Limb (tissue), 2 donors: ENCODE measurements at regions not wholly inside any gene's neighbourhood (a gene's known extent, or its start where the extent isn't known, plus 50 kb on each side); places are given as distances from the start of the nearest gene placed in this dataset.
A peak's percentile ranks its signal among the peaks of the same experiment; 100 is the strongest.

Experiments
- DNase-seq, 2 donors: peaks; one replicate each; pipeline ENCODE4 v3.0.0-alpha.2; 2016; ENCODE audit errors: extremely low spot score in 2 of 2

GRCh38 chr3:162193148-162194095 is 696.8 kb downstream of the OTOL1 start:
- DNase-seq, result no peak

GRCh38 chr3:162195147-162195546 is 698.5 kb downstream of the OTOL1 start:
- DNase-seq, result no peak

- DNase-seq, result no peak
These were observed 700.4 kb downstream of the OTOL1 start for GRCh38 chr3:162196964-162197363.

- DNase-seq, result no peak
These were observed 704.2 kb downstream of the OTOL1 start for GRCh38 chr3:162200836-162201235.

- DNase-seq, result no peak
These were observed 710.0 kb downstream of the OTOL1 start for GRCh38 chr3:162206648-162207047.

GRCh38 chr3:162211470-162211869 is 714.9 kb downstream of the OTOL1 start:
- DNase-seq, result no peak

- no peak for DNase-seq
These were observed 716.6 kb downstream of the OTOL1 start for GRCh38 chr3:162213196-162213595.

GRCh38 chr3:162213956-162214355 is 717.3 kb downstream of the OTOL1 start:
- peak in 1 of 2 donors; percentile 44 for DNase-seq

- DNase-seq, result peak; percentile 31 to 91
These were observed 721.0 kb downstream of the OTOL1 start for GRCh38 chr3:162217647-162218046.

GRCh38 chr3:162218479-162218878 is 721.9 kb downstream of the OTOL1 start:
- peak in 1 of 2 donors; percentile 15 for DNase-seq

GRCh38 chr3:162224746-162225145 is 728.1 kb downstream of the OTOL1 start:
- DNase-seq, result no peak

GRCh38 chr3:162236949-162237348 is 740.3 kb downstream of the OTOL1 start:
- no peak for DNase-seq

GRCh38 chr3:162250782-162251181 is 754.2 kb downstream of the OTOL1 start:
- DNase-seq, result no peak

GRCh38 chr3:162262129-162262528 is 765.5 kb downstream of the OTOL1 start:
- no peak for DNase-seq

GRCh38 chr3:162263596-162263995 is 767.0 kb downstream of the OTOL1 start:
- no peak for DNase-seq

GRCh38 chr3:162269636-162270458 is 773.2 kb downstream of the OTOL1 start:
- DNase-seq, result no peak

- DNase-seq, result no peak
These were observed 777.5 kb downstream of the OTOL1 start for GRCh38 chr3:162274070-162274469.

GRCh38 chr3:162278834-162279233 is 782.2 kb downstream of the OTOL1 start:
- DNase-seq, result no peak

- no peak for DNase-seq
These were observed 788.7 kb downstream of the OTOL1 start for GRCh38 chr3:162285259-162285658.

GRCh38 chr3:162287600-162287999 is 791.0 kb downstream of the OTOL1 start:
- DNase-seq, result no peak

GRCh38 chr3:162292409-162292808 is 795.8 kb downstream of the OTOL1 start:
- no peak for DNase-seq

GRCh38 chr3:162295323-162295983 is 798.8 kb downstream of the OTOL1 start:
- no peak for DNase-seq
